ENCODE measurements at regions not wholly inside any gene's neighbourhood (a gene's known extent, or its start where the extent isn't known, plus 50 kb on each side); places are given as distances from the start of the nearest gene placed in this dataset.
A peak's percentile ranks its signal among the peaks of the same experiment; 100 is the strongest.

DNA sequence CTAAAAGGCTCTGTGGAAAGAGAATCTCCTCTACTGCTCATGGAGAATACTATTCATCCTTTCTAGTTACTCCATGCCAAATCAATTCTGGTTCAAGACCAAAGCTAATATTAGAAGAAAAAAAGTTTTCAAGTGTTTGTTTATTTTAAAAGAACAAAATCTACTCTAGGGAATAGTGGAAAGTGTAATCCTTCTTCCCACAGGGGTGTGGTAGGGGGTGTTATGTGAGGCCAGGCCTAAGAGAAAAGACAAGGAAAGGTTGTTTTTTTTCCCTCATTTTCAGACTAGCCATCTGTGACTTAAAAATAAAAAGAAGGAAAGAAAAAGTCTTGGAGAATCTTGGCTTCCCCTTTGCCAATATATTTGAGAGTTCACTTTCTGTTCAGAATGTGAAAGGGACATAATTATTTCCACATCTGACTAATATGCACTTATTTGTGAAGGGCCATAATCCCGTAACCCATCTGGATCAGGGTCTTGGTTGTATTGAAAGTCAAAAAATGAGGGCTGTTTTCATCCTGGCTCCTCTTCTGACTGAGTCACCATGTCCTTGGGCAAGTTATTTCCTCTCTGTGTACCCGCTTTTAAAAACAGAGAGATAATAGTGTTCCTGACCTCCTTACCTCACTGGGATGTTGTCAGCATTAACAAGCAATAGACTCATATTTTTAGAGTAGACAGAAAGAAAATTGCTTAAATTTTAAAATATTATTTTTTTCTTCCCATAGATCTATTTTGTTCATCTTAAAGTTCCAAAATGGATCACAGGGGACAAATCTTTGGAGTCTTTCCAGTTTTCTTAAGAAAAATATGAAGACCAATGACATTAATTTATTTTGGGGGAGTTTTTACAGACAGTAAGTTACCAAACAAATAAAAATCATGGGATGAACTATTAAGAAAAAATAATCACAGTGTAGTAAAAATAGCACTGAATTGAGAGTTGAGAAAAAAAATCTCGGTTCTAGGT lies 233.7 kb downstream of the IBTK start:
- no peaks in the 10 kb centered on the region for H3K9me3 ChIP-seq (replicated peaks)
- no peaks in the 10 kb centered on the region for H3K36me3 ChIP-seq
- no peaks in the 10 kb centered on the region for H3K4me1 ChIP-seq
- H3K4me3 ChIP-seq = no peak overlapping the region
- no peak for DNase-seq
- H3K27me3 ChIP-seq = no peaks in the 10 kb centered on the region
- no peak overlapping the region for H3K27ac ChIP-seq

DNA sequence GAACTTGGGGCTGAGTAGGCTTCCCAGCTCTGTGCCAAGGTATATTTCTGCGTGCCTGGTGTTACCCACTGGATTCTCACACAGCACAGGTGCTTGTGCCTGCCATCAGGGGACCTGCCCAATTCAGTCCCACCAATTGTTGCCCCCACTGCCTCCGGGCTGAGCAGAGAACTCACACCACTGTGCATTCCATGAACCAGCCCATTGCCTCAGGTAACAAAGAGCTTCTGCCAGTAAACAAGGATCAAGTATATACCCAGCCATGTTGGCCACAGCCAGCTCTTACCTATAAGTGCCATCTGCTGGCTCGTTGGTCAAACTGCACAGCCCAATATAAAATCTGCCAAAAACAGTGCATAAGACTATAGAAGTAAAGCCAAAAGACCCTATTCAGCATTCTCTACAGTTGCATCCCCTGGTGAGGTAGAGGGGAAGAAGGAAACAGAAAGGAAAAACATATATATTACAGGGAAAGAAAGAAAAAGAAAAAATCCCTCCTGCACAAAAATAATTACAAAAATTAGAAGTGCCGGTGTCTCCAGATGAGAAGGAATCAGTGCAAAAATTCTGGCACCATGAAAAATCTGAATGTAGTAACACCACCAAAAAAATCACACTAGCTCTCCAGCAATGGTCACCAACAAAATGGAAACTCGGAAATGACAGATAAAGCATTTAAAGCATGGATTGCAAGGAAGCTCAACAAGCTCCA lies 241.4 kb downstream of the IBTK start:
- Histone ChIP-seq H3K36me3 (no peaks in the 10 kb centered on the region), H3K27me3 (no peaks in the 10 kb centered on the region), H3K27ac (no peak overlapping the region), H3K4me3 (no peak overlapping the region), H3K9me3 (replicated peaks) (no peaks in the 10 kb centered on the region), H3K4me1 (no peaks in the 10 kb centered on the region)
- peak; percentile 25 to 48 for DNase-seq

DNA sequence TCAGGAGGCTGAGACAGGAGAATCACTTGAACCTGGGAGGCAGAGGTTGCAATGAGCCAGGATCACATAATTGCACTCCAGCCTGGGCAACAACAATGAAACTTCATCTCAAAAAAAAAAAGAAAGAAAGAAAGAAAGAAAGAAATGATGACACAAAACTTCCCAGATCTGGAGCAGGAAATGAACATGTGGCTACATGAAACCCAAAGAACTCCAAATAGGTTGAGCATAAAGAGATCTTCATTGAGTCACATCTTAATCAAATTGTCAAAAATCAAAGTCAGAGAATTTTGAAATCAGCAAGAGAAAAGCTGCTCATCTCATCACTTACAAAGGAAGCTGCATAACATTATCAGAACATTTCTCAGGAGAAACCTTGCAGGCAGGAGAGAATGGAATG lies 247.0 kb downstream of the IBTK start:
- H3K9me3 ChIP-seq (replicated peaks) = no peaks in the 10 kb centered on the region
- no peaks in the 10 kb centered on the region for H3K4me1 ChIP-seq
- no peak overlapping the region for H3K27ac ChIP-seq
- DNase-seq = no peak
- no peaks in the 10 kb centered on the region for H3K27me3 ChIP-seq
- H3K4me3 ChIP-seq = no peak overlapping the region
- H3K36me3 ChIP-seq = no peaks in the 10 kb centered on the region

DNA sequence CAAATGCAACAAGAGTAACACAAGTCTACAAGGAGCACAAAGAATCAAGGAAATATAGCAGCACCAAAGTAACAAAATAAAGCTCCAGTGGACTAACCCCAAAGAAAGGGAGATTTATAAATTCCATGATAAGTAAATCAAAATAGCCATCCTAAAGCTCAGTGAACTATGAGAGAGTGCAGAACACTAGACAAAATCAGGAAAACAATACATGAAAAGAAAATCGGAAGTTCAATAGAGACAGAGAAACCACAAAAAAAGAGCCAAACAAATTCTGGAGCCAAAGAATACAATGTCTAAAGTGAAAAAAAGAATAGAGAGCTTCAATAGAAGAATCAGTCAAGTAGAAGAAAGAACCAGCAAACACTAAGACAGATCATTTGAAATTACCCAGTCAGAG lies 247.3 kb upstream of the TENT5A start:
- no peaks in the 10 kb centered on the region for H3K36me3 ChIP-seq
- H3K9me3 ChIP-seq (replicated peaks) = no peaks in the 10 kb centered on the region
- H3K4me1 ChIP-seq = no peaks in the 10 kb centered on the region
- no peak for DNase-seq
- no peaks in the 10 kb centered on the region for H3K27me3 ChIP-seq
- no peak overlapping the region for H3K27ac ChIP-seq
- no peak overlapping the region for H3K4me3 ChIP-seq

DNA sequence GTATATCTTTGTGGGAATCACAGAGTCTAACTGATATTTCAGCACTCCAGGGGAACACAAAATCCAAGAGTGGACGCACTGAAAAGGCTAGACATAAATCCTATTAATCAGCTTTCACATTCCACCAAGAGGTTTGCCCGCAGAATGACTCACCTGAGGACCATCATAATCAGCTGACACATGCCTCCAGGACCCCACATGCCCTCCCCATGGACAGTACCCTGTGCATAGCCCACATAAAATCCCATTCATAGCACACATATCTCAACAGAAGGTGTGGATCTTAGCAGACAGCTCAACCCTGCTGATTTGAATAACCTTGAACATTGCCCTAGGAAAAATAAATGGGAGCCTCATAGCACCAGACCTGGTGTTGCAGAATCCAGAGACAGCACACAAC lies 246.8 kb upstream of the TENT5A start:
- Histone ChIP-seq H3K27me3 (no peaks in the 10 kb centered on the region), H3K36me3 (no peaks in the 10 kb centered on the region), H3K4me3 (no peak overlapping the region), H3K9me3 (replicated peaks) (no peaks in the 10 kb centered on the region), H3K27ac (no peak overlapping the region), H3K4me1 (no peaks in the 10 kb centered on the region)
- no peak for DNase-seq

DNA sequence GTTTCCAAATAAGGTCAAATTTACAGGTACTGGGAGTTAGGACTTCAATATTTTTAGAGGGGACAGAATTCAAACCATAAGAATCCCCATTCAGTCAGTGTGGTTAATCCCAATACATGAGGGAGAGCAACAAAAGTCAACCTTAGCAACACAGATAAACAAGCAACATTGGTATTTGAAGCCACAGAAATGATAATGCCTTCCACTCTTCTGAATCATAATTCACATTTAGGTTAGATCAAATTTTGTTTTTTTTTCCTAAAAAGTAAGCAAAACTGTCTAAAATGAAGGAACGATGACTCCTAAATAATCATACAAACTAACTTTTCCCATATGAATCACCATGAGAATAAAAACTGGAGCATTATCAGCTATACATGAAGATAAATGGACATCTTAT lies 246.0 kb upstream of the TENT5A start:
- Histone ChIP-seq H3K9me3 (replicated peaks) (no peaks in the 10 kb centered on the region), H3K27ac (no peak overlapping the region), H3K27me3 (no peaks in the 10 kb centered on the region), H3K36me3 (no peaks in the 10 kb centered on the region), H3K4me3 (no peak overlapping the region), H3K4me1 (no peaks in the 10 kb centered on the region)
- no peak for DNase-seq

DNA sequence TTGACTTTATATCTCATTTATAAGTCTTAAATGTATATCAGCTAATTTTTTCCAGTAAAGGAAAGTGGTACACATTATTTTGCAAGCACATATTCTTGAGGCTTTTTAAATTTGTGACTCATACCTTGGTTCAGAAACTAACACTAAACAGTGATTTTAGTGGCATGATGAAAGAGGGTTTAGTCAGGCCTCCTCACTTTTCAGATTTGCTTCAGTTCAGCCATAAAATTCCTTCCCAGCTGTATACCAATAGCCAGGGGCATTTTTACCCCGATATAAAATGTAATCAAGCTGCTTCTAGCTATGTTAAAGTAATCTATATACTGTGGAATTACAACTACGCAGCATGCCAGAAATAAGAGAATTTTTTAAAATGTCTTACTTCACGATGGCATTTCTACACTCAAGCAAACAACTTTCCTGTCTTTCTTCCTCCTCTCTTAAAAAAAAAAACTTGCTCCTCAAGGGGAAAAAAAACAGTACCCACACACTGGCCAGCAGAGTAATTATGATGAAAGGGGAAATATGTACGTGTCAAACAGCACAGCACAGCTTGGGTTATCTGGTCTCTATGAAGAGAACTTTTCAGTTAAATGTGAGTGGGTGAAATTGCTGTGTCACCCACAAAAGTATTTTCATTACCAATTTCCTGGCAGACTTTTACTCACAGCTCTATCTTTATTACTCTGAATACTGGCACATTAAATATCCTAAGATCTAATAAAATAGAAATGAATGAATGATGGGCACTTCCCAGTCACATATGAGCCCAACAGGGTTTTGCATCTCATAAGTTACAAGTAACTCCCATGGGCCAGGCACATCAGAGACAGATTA lies 244.8 kb upstream of the TENT5A start:
- Histone ChIP-seq H3K27ac (no peak overlapping the region), H3K9me3 (replicated peaks) (no peaks in the 10 kb centered on the region), H3K4me1 (no peaks in the 10 kb centered on the region), H3K27me3 (no peaks in the 10 kb centered on the region), H3K36me3 (no peaks in the 10 kb centered on the region), H3K4me3 (no peak overlapping the region)
- no peak for DNase-seq

DNA sequence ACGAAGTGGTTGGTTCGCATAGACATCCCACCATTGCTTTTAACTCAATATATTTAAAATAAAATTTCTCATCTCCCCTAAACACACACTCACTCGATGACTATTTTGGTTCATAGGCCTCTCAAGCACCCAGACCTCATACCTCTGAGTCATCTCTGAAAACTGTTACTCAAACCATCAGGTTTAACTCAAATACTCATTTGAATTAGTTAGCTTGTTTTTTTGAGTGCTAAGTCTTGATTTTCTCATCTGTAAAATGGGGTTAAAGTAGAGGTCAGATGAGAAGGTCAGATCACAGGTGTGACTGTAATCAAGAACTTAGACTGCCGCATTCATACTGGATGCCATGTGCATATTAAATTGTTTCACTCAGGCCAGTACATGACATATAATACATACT lies 243.9 kb upstream of the TENT5A start:
- Histone ChIP-seq H3K27me3 (no peaks in the 10 kb centered on the region), H3K9me3 (replicated peaks) (no peaks in the 10 kb centered on the region), H3K4me1 (no peaks in the 10 kb centered on the region), H3K4me3 (no peak overlapping the region), H3K36me3 (no peaks in the 10 kb centered on the region), H3K27ac (no peak overlapping the region)
- no peak for DNase-seq

DNA sequence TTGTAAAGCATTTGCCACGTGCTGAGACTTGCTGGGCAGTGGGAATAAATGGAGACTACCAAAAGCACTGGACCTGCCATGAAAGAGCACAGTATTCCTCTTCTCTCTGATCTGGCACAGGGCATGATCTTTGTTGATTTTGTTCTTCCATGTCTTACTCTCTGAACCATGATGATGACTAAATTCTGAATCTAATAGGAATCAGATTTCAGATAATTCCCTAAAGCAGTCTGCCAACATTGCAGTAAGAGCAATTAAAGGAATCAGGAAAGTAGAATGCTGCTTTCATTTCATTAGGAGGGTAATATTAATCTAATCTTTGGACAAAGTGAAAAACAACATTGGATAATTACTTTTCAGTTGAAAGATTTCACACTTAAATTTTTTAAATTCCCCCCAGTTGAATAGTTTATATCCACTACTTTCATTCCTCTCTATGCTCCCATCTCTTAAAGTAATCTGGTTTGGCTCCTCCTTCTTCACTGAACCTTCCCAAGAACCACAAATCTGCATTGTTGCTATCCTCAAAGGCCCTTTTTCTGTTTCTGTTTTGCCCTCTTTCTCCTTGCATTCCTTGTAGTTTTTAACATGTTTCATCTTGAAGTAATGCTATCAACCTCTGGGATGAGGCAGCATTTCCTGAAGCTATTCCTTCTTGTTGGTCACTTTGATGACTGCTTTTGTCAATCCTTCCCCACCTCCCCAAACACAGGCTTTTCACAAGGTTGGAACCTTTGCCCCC lies 243.2 kb upstream of the TENT5A start:
- Histone ChIP-seq H3K27ac (no peak overlapping the region), H3K4me3 (no peak overlapping the region), H3K36me3 (no peaks in the 10 kb centered on the region), H3K4me1 (no peaks in the 10 kb centered on the region), H3K9me3 (replicated peaks) (no peaks in the 10 kb centered on the region), H3K27me3 (no peaks in the 10 kb centered on the region)
- no peak for DNase-seq

DNA sequence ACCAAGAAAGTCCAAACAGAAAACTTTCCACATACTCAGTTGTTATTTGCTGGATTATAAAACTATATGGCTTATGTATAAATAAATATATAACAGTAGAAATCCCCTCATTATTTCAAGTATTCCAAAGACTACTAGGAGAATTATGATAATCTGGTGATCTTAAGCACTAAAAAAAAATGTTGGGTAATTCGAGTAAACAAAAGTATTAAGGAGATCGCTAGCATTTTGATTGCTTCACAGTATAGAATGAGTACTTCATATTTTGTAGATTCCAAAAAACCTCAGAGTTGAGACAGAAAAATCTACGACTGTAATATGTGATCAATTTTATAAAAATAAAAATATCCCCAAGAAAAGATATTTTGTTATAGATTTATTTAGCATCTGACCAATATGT lies 236.4 kb upstream of the TENT5A start:
- no peaks in the 10 kb centered on the region for H3K9me3 ChIP-seq (replicated peaks)
- no peak overlapping the region for H3K27ac ChIP-seq
- H3K4me1 ChIP-seq = peaks cover 4% of the 10 kb centered on the region; the same call in 1 of the 2 replicates
- H3K36me3 ChIP-seq = no peaks in the 10 kb centered on the region
- H3K4me3 ChIP-seq = no peak overlapping the region
- DNase-seq = no peak
- H3K27me3 ChIP-seq = no peaks in the 10 kb centered on the region

DNA sequence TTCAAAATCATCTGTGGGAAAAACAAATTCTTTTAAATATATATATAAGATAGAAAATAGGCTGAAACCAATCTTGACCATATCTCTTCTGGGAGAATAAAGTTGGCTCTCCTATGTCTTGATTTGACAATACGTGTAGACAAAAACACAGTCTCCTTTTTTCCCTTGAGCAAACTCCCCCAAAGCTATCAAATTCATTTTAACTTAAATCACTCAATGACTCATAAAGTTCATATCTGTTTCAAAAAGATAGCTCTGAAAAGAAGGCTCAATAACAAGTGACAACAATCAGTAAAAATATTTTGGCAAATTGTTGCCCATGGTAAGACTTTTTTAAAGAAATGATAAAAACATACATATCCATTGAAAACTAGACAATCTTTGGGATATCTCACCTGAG lies 236.0 kb upstream of the TENT5A start:
- Histone ChIP-seq H3K27ac (no peak overlapping the region), H3K4me3 (no peak overlapping the region), H3K36me3 (no peaks in the 10 kb centered on the region), H3K27me3 (no peaks in the 10 kb centered on the region), H3K4me1 (peaks cover 4% of the 10 kb centered on the region; the same call in 1 of the 2 replicates), H3K9me3 (replicated peaks) (no peaks in the 10 kb centered on the region)
- DNase-seq = no peak

DNA sequence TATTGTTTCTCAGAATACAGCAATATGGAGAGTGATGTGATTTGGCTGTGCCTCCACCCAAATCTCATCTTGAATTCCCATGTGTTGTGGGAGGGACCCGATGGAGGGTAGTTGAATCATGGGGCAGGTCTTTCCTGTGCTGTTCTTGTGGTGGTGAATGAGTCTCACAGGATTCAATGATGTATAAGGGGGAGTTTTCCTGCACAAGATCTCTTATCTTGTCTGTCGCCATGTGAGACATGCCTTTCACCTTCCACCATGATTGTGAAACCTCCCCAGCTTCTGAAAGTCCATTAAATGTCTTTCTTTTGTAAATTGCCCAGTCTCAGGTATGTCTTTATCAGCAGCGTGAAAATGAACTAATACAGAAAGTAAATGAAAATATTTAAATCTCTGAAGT lies 234.8 kb upstream of the TENT5A start:
- H3K27ac ChIP-seq = no peak overlapping the region
- H3K4me3 ChIP-seq = no peak overlapping the region
- no peaks in the 10 kb centered on the region for H3K27me3 ChIP-seq
- no peak for DNase-seq
- no peaks in the 10 kb centered on the region for H3K36me3 ChIP-seq
- peaks cover 4% of the 10 kb centered on the region; the same call in 1 of the 2 replicates for H3K4me1 ChIP-seq
- no peaks in the 10 kb centered on the region for H3K9me3 ChIP-seq (replicated peaks)

DNA sequence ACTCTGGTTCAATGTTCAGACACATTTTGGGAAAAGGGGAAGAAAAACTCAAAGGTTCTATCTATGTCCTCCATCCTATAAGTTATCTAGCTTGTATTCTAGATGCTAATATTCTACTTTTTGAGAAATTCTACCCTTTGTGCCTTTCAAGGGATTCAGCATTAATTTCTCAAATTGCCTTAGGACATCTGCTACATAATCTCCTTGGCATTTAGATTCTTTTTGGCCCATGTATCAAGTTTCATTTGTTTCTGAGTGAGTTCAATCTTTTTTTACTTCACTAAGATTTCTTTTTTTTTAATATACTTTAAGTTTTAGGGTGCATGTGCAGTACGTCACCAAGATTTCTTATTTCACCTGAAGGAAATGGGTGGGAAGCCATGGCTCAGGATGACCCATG lies 232.7 kb upstream of the TENT5A start:
- H3K9me3 ChIP-seq (replicated peaks) = no peaks in the 10 kb centered on the region
- H3K27me3 ChIP-seq = no peaks in the 10 kb centered on the region
- H3K36me3 ChIP-seq = no peaks in the 10 kb centered on the region
- no peak overlapping the region for H3K4me3 ChIP-seq
- DNase-seq = peak in 1 of 2 experiments; percentile 13
- H3K4me1 ChIP-seq = peaks cover 7% of the 10 kb centered on the region; the same call in 1 of the 2 replicates
- H3K27ac ChIP-seq = no peak overlapping the region

DNA sequence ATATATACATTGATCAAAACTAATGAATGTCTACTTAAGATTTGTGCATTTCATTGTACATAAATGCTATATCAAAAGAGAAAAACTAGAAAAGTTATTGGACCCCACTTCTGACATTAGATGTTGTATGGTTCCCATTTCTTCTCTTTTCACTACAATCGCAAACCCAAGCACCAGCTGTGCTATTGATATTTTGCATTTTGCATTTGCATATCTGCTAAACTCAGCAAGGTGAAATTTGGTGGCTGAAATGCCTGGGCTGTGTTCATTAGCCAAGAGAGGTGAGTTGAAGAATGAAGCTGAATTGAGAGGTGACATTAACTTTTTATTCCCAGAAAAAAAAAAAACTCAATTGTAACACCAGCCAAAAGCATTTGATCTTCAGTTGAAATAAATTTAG lies 232.1 kb upstream of the TENT5A start:
- H3K27ac ChIP-seq = no peak overlapping the region
- H3K4me1 ChIP-seq = peaks cover 7% of the 10 kb centered on the region; the same call in 1 of the 2 replicates
- no peaks in the 10 kb centered on the region for H3K36me3 ChIP-seq
- H3K27me3 ChIP-seq = no peaks in the 10 kb centered on the region
- H3K9me3 ChIP-seq (replicated peaks) = no peaks in the 10 kb centered on the region; the same call in 1 of the 2 replicates
- H3K4me3 ChIP-seq = no peak overlapping the region
- no peak for DNase-seq
